GM12891 (cell line): ENCODE measurements at regions not wholly inside any gene's neighbourhood (a gene's known extent, or its start where the extent isn't known, plus 50 kb on each side); places are given as distances from the start of the nearest gene placed in this dataset.

ENCODE experiments used
- DNase-seq: peaks from one replicate; pipeline ENCODE4 v3.0.0; 2011; ENCODE audit warnings: low spot score; ENCODE audit not compliant: insufficient read length
- FAIRE-seq: peaks from 2 replicates; lab custom pipeline; 2011; peaks lifted over from hg19 to GRCh38; lab: Jason Lieb, UNC
- PAX5 ChIP-seq: IDR thresholded peaks from 2 replicates; pipeline ENCODE4 v1.6.1; 2011; ENCODE audit warnings: low read length, moderate library complexity, mild to moderate bottlenecking; ENCODE audit not compliant: insufficient read depth, severe bottlenecking
- POLR2A ChIP-seq: IDR thresholded peaks from 2 replicates; pipeline ENCODE4 v1.6.1; 2011; ENCODE audit warnings: low read depth, low read length, control low read depth
- POLR2AphosphoS5 ChIP-seq: IDR thresholded peaks from 2 replicates; pipeline ENCODE4 v1.6.1; 2011; ENCODE audit warnings: low read depth, low read length, control low read depth
- POU2F2 ChIP-seq: IDR thresholded peaks from 2 replicates; pipeline ENCODE4 v1.6.1; 2011; ENCODE audit warnings: low read depth, mild to moderate bottlenecking, control low read depth, low read length, moderate library complexity
- SPI1 ChIP-seq: IDR thresholded peaks from 2 replicates; pipeline ENCODE4 v1.6.1; 2011; ENCODE audit warnings: low read depth, low read length, control low read depth
- TAF1 ChIP-seq: IDR thresholded peaks from 2 replicates; pipeline ENCODE4 v1.6.1; 2011; ENCODE audit warnings: low read depth, low read length, control low read depth

GRCh38 chr21:43333298-43334062 lies 93.5 kb downstream of the SIK1 start:
- TF ChIP-seq SPI1 (no peak), POLR2AphosphoS5 (no peak), POU2F2 (no peak), PAX5 (no peak), POLR2A (no peak), TAF1 (no peak)
- FAIRE-seq (no peak), DNase-seq (no peak)

GRCh38 chr21:43332861-43333297 lies 94.1 kb downstream of the SIK1 start:
- no peak for DNase-seq
- no peak for FAIRE-seq
- no peak for TF ChIP-seq POU2F2
- no peak for TF ChIP-seq PAX5
- TF ChIP-seq TAF1 = no peak
- no peak for TF ChIP-seq POLR2AphosphoS5
- no peak for TF ChIP-seq SPI1
- no peak for TF ChIP-seq POLR2A

DNA sequence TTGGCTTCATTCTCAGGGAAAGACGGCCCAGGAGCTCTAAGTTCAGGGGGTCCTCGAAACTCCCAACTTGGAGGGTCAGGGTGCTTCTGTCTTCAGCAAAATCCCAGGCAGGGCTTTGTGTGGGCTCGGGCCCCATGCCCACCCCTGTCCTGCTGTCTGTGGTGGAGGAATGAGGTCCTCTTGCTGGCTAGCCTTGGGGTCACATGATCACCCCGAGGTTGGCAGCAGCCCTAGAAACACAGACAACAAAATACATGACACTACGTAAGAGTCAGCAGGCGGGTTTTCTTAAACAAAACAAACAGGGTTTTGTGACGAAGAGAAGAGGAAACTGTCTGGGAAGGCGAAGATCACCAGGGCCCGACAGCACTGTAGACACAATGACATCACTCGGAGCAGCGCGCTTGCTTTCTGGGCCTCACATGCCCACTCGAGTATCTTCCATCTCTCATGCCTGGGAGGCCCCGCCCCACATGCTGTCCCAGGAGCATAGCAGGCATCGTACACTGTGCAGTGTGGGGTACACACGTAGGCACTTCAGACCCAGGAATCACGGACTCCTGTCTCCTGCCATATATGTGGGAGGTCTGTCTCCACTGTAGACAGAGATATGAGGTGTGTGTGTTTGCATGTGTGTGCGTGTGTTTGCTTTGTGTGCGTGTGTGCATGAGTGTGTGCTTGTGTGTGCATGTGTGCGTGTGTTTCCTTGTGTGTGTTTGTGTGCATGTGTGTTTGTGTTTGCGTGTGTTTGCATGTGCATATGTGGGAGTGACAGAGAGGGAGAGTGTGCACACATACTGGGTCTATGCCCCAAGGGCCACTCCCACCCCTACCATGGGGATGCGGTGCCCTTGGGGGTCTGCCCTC lies 94.7 kb downstream of the SIK1 start:
- no peak for FAIRE-seq

DNA sequence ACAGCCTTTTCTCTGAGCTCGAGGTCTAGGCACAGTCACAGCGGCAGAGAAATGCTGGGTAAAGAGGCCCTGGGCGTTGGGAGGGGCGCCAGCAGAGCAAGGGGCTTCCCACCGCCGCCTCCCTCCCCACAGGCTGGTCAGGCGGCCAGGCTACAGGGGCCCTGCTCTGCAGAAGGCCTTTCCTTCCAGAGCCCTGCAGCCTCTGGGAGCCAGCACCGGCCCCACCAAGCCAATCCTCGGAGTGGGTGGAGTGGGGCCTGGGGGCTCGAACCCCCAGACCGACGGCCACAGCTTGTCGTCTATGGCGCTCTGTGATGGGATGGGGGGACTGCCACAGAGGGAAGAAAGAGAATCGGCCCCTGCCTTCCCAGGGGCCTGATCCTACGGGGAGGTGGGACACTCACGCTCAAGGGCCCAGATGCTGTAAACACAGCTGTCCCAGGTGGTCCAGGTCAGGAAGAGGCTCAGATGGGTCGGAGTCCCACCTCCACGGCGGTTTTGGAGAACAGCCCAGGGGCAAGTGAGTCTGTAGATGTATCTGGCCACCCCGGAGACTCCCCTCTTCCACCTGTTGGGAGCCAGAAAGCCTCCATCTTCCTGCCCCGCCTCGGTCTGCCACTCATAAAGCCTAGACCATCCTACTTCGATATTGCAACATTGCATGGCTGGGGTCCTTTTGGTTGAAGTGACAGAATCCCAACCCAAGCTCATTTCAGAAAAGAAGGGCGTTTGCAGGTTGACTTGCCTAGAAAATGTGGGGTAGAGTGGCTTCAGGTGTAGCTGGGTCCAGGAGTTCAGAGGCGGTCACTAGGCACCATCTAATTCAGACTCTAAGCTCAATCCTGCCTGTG lies 95.6 kb downstream of the SIK1 start:
- DNase-seq (no peak), FAIRE-seq (no peak)
- TF ChIP-seq POLR2A (no peak), POU2F2 (no peak), TAF1 (no peak), PAX5 (no peak), SPI1 (no peak), POLR2AphosphoS5 (no peak)

More for the DNA sequence above, 94.7 kb downstream of the SIK1 start:
- DNase-seq = no peak
- TF ChIP-seq POLR2AphosphoS5 (no peak), POU2F2 (no peak), SPI1 (no peak), PAX5 (no peak), POLR2A (no peak), TAF1 (no peak)

DNA sequence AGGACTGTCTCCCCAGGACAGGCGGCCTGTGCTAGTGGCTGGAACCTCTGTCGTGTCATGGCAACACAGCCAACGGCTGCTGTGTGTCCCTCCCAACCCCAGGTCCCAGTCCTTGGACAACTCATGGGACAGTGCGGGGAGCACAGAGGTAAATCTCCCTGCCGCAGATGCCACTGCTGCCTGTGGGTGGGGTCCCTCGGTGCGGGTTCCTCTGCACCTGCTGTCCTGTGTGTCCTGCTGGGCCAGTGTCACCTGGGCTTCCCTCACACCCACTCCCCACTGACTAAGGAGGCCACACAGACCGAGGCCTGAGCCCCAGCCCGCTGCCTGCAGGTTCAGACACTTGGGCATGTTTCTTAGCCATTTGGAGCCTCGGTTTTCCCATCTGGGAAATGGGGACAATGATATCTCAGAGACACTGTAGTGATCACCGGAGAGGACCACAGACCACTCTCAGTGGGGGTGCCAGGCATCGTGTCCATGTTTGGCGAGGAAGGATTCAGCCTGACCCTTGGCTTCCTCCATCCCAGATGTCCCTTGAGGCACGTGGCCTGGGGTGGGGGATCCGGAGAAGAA lies 96.5 kb downstream of the SIK1 start:
- FAIRE-seq (no peak), DNase-seq (no peak)
- TF ChIP-seq POU2F2 = no peak
- no peak for TF ChIP-seq PAX5
- no peak for TF ChIP-seq POLR2A
- no peak for TF ChIP-seq TAF1
- TF ChIP-seq SPI1 = no peak
- no peak for TF ChIP-seq POLR2AphosphoS5

GRCh38 chr21:43329711-43330269 lies 97.1 kb downstream of the SIK1 start:
- TF ChIP-seq POU2F2 = no peak
- TF ChIP-seq TAF1 = no peak
- TF ChIP-seq POLR2A = no peak
- no peak for TF ChIP-seq SPI1
- no peak for TF ChIP-seq POLR2AphosphoS5
- TF ChIP-seq PAX5 = no peak
- DNase-seq = no peak
- FAIRE-seq = no peak

GRCh38 chr21:43328958-43329691 lies 97.8 kb downstream of the SIK1 start:
- FAIRE-seq (no peak), DNase-seq (no peak)
- no peak for TF ChIP-seq SPI1
- no peak for TF ChIP-seq TAF1
- TF ChIP-seq POU2F2 = no peak
- no peak for TF ChIP-seq POLR2AphosphoS5
- no peak for TF ChIP-seq PAX5
- no peak for TF ChIP-seq POLR2A

GRCh38 chr21:43328185-43328957 lies 98.6 kb downstream of the SIK1 start:
- no peak for FAIRE-seq
- DNase-seq = no peak
- no peak for TF ChIP-seq POLR2A
- no peak for TF ChIP-seq POLR2AphosphoS5
